Endodermal cell (in vitro differentiated cells): ENCODE measurements at regions not wholly inside any gene's neighbourhood (a gene's known extent, or its start where the extent isn't known, plus 50 kb on each side); places are given as distances from the start of the nearest gene placed in this dataset.

Experiments used
- DNase-seq: peaks from one replicate; pipeline ENCODE4 v3.0.0-alpha.2; 2017
- H3K27ac ChIP-seq: 2 replicates; pipeline ENCODE4 v1.5.1; 2013; ENCODE audit warnings: mild to moderate bottlenecking, low read depth, low read length, moderate library complexity
- H3K27me3 ChIP-seq: 2 replicates; pipeline ENCODE4 v1.6.1; 2013; ENCODE audit warnings: mild to moderate bottlenecking, low read length, moderate library complexity; ENCODE audit not compliant: insufficient read depth, control insufficient read depth, poor library complexity, severe bottlenecking
- H3K36me3 ChIP-seq: 2 replicates; pipeline ENCODE4 v1.7.0; 2013; ENCODE audit warnings: mild to moderate bottlenecking, low read length, moderate library complexity; ENCODE audit not compliant: control insufficient read depth, insufficient read depth
- H3K4me1 ChIP-seq: one replicate; pipeline ENCODE4 v1.7.0; 2013; ENCODE audit warnings: low read length; ENCODE audit not compliant: control insufficient read depth, insufficient read depth
- H3K4me3 ChIP-seq: 2 replicates; pipeline ENCODE4 v1.5.1; 2013; ENCODE audit warnings: mild to moderate bottlenecking, low read length, moderate library complexity
- H3K9ac ChIP-seq: 2 replicates; pipeline ENCODE4 v1.6.1; 2013; ENCODE audit warnings: mild to moderate bottlenecking, low read length, moderate library complexity; ENCODE audit not compliant: poor library complexity, severe bottlenecking; ENCODE audit errors: extremely low read depth
- H3K9me3 ChIP-seq: 2 replicates; pipeline ENCODE4 v1.6.1; 2013; ENCODE audit warnings: mild to moderate bottlenecking, low read length, moderate library complexity; ENCODE audit not compliant: control insufficient read depth
- H3K27ac Mint-ChIP-seq: 2 replicates; pipeline ENCODE4 v1.8.0; 2020; ENCODE audit warnings: mixed read lengths
- H3K27me3 Mint-ChIP-seq: 2 replicates; pipeline ENCODE4 v1.8.0; 2021; ENCODE audit warnings: mild to moderate bottlenecking, mixed read lengths; ENCODE audit not compliant: insufficient read depth
- H3K36me3 Mint-ChIP-seq: 2 replicates; pipeline ENCODE4 v1.8.0; 2020; ENCODE audit warnings: low read depth, mixed read lengths
- H3K4me1 Mint-ChIP-seq: 2 replicates; pipeline ENCODE4 v1.8.0; 2020; ENCODE audit warnings: mixed read lengths
- H3K4me3 Mint-ChIP-seq: 2 replicates; pipeline ENCODE4 v1.8.0; 2020; ENCODE audit warnings: mild to moderate bottlenecking, moderate library complexity, mixed read lengths
- H3K9me3 Mint-ChIP-seq: 2 replicates; pipeline ENCODE4 v1.8.0; 2020; ENCODE audit warnings: mild to moderate bottlenecking, mixed read lengths
- CTCF ChIP-seq: fragments of 200-600 bp; sonication (generic); conservative IDR thresholded peaks from 2 replicates; pipeline ENCODE4 v1.5.0; 2021; ENCODE audit warnings: antibody characterized with exemption, mild to moderate bottlenecking
- WGBS, 2 experiments: methylation state at CpG; one replicate each; pipeline versions ENCODE4 v1.1.5 to v1.1.7; 2013; ENCODE audit warnings: missing lambda C conversion rate in 2 of 2, mixed read lengths in 1 of 2; ENCODE audit not compliant: insufficient coverage in 1 of 2, insufficient read length in 1 of 2; 5-methylcytosine and 5-hydroxymethylcytosine counted together

- Histone ChIP-seq H3K27me3 (peaks cover 54% of the 10 kb centered on the region), H3K27ac (no peak overlapping the region), H3K4me3 (no peak overlapping the region), H3K9me3 (peaks cover under 1% of the 10 kb centered on the region), H3K36me3 (no peaks in the 10 kb centered on the region), H3K9ac (no peak overlapping the region), H3K4me1 (peaks cover 3% of the 10 kb centered on the region)
- Mint-ChIP-seq H3K27ac (no peak overlapping the region), H3K4me3 (no peak overlapping the region), H3K36me3 (no peaks in the 10 kb centered on the region), H3K27me3 (peaks cover 65% of the 10 kb centered on the region), H3K4me1 (peaks cover 13% of the 10 kb centered on the region), H3K9me3 (no peaks in the 10 kb centered on the region)
- 73 to 100% methylated on average over 1 to 2 of the region's 2 CpGs for WGBS, 2 experiments
- no peak for DNase-seq
- TF ChIP-seq CTCF: no peak
Measured at GRCh38 chr12:83465632-83466031, 778.9 kb downstream of the TMTC2 start.

- H3K27me3 ChIP-seq: peaks cover 30% of the 10 kb centered on the region
- peaks cover 3% of the 10 kb centered on the region for H3K4me1 Mint-ChIP-seq
- no peak overlapping the region for H3K9ac ChIP-seq
- H3K36me3 Mint-ChIP-seq: no peaks in the 10 kb centered on the region
- H3K9me3 Mint-ChIP-seq: no peaks in the 10 kb centered on the region
- H3K36me3 ChIP-seq: no peaks in the 10 kb centered on the region
- peaks cover 41% of the 10 kb centered on the region for H3K27me3 Mint-ChIP-seq
- no peak overlapping the region for H3K27ac Mint-ChIP-seq
- no peak overlapping the region for H3K27ac ChIP-seq
- peak; percentile 57 for TF ChIP-seq CTCF
- no peak for DNase-seq
- H3K4me3 Mint-ChIP-seq: no peak overlapping the region
- H3K4me1 ChIP-seq: peaks cover 3% of the 10 kb centered on the region
- H3K9me3 ChIP-seq: peaks cover 9% of the 10 kb centered on the region
- no peak overlapping the region for H3K4me3 ChIP-seq
Measured at GRCh38 chr12:83462419-83462818, 775.7 kb downstream of the TMTC2 start.

GRCh38 chr12:83461336-83461935 is 774.7 kb downstream of the TMTC2 start:
- H3K36me3 Mint-ChIP-seq: no peaks in the 10 kb centered on the region
- Histone ChIP-seq H3K4me1 (peaks cover 3% of the 10 kb centered on the region), H3K36me3 (no peaks in the 10 kb centered on the region), H3K27ac (no peak overlapping the region), H3K9ac (no peak overlapping the region), H3K27me3 (peaks cover 22% of the 10 kb centered on the region), H3K4me3 (no peak overlapping the region), H3K9me3 (peaks cover 9% of the 10 kb centered on the region)
- H3K4me3 Mint-ChIP-seq: no peak overlapping the region
- no peak for TF ChIP-seq CTCF
- no peak for DNase-seq
- H3K9me3 Mint-ChIP-seq: no peaks in the 10 kb centered on the region
- H3K4me1 Mint-ChIP-seq: peaks cover 3% of the 10 kb centered on the region
- WGBS, 2 experiments: 91 to 100% methylated on average over 1 to 3 of the region's 3 CpGs
- H3K27ac Mint-ChIP-seq: no peak overlapping the region
- H3K27me3 Mint-ChIP-seq: peaks cover 33% of the 10 kb centered on the region
